Ishikawa (cell line): ENCODE measurements at regions not wholly inside any gene's neighbourhood (a gene's known extent, or its start where the extent isn't known, plus 50 kb on each side); places are given as distances from the start of the nearest gene placed in this dataset.

Source experiments
- CEBPB ChIP-seq: IDR thresholded peaks from 2 replicates; pipeline ENCODE4 v1.6.1; 2012
- CREB1 ChIP-seq: IDR thresholded peaks from 2 replicates; pipeline ENCODE4 v1.6.1; 2012; ENCODE audit warnings: low read depth
- EGR1 ChIP-seq: IDR thresholded peaks from 2 replicates; pipeline ENCODE4 v1.6.1; 2012
- EP300 ChIP-seq: IDR thresholded peaks from 2 replicates; pipeline ENCODE4 v1.6.1; 2012; ENCODE audit warnings: borderline replicate concordance
- FOXM1 ChIP-seq: IDR thresholded peaks from 2 replicates; pipeline ENCODE4 v1.6.1; 2012; ENCODE audit warnings: low read depth, borderline replicate concordance
- MAX ChIP-seq: IDR thresholded peaks from 2 replicates; pipeline ENCODE4 v1.6.1; 2012
- NFIC ChIP-seq: IDR thresholded peaks from 2 replicates; pipeline ENCODE4 v1.6.1; 2012
- RAD21 ChIP-seq: IDR thresholded peaks from 2 replicates; pipeline ENCODE4 v1.6.1; 2012; ENCODE audit warnings: low read depth
- REST ChIP-seq: IDR thresholded peaks from 2 replicates; pipeline ENCODE4 v1.6.1; 2012; ENCODE audit warnings: low read depth, mild to moderate bottlenecking
- TAF1 ChIP-seq: IDR thresholded peaks from 2 replicates; pipeline ENCODE4 v1.6.1; 2012; ENCODE audit warnings: low read depth, mild to moderate bottlenecking
- TCF12 ChIP-seq: IDR thresholded peaks from 2 replicates; pipeline ENCODE4 v1.6.1; 2012; ENCODE audit warnings: low read depth
- TEAD4 ChIP-seq: IDR thresholded peaks from 2 replicates; pipeline ENCODE4 v1.6.1; 2012
- USF1 ChIP-seq: IDR thresholded peaks from 2 replicates; pipeline ENCODE4 v1.6.1; 2012
- YY1 ChIP-seq: IDR thresholded peaks from 2 replicates; pipeline ENCODE4 v1.6.1; 2012; ENCODE audit warnings: low read depth
- ZBTB7A ChIP-seq: IDR thresholded peaks from 2 replicates; pipeline ENCODE4 v1.6.1; 2012; ENCODE audit warnings: low read depth

GRCh38 chr2:156124458-156124857 is 208.1 kb downstream of the NR4A2 start:
- no peak for TF ChIP-seq MAX
- TF ChIP-seq CREB1 = no peak
- no peak for TF ChIP-seq CEBPB

- TF ChIP-seq TCF12 = no peak
- TF ChIP-seq FOXM1 = no peak
- TF ChIP-seq CREB1 = no peak
- TF ChIP-seq TAF1 = no peak
- TF ChIP-seq USF1 = no peak
- TF ChIP-seq REST = no peak
- no peak for TF ChIP-seq EP300
- TF ChIP-seq CEBPB = no peak
- TF ChIP-seq NFIC = no peak
Measured at GRCh38 chr2:156118753-156119416, 213.6 kb downstream of the NR4A2 start.

GRCh38 chr2:156116113-156116512 is 216.4 kb downstream of the NR4A2 start:
- TF ChIP-seq TCF12 (no peak), EGR1 (no peak), TEAD4 (no peak), RAD21 (no peak), FOXM1 (no peak), CREB1 (no peak), ZBTB7A (no peak), REST (no peak), MAX (no peak)

GRCh38 chr2:156115338-156115737 is 217.2 kb downstream of the NR4A2 start:
- TF ChIP-seq EGR1 (no peak), CREB1 (no peak), TCF12 (no peak), EP300 (no peak), ZBTB7A (no peak), FOXM1 (no peak), MAX (no peak), YY1 (no peak), NFIC (no peak), TAF1 (no peak), TEAD4 (no peak), CEBPB (no peak), REST (no peak), USF1 (no peak)
